SK-N-SH treated with all-trans-retinoic acid at 6 μM for 48 hours (cell line): ENCODE measurements at regions not wholly inside any gene's neighbourhood (a gene's known extent, or its start where the extent isn't known, plus 50 kb on each side); places are given as distances from the start of the nearest gene placed in this dataset.

Source experiments
- ATAC-seq: fragments of 200-7000 bp; cut with Tn5 transposase; 3 replicates; pipeline ENCODE4 v1.9.1; 2020; ENCODE audit warnings: mild to moderate bottlenecking, moderate library complexity
- ARNTL ChIP-seq: fragments of 450-650 bp; formaldehyde crosslinking; IDR thresholded peaks from 2 replicates; pipeline ENCODE4 v1.5.0; 2020; ENCODE audit warnings: low read depth, mild to moderate bottlenecking, moderate library complexity, borderline replicate concordance
- BACH2 ChIP-seq: fragments of 250-450 bp; sonication (Bioruptor Pico); IDR thresholded peaks from 2 replicates; pipeline ENCODE4 v1.9.0; 2021; ENCODE audit warnings: mild to moderate bottlenecking, borderline replicate concordance
- CSDC2 ChIP-seq: fragments of 250-450 bp; sonication (Bioruptor Pico); IDR thresholded peaks from 2 replicates; pipeline ENCODE4 v1.5.0; 2020; ENCODE audit warnings: mild to moderate bottlenecking, moderate library complexity
- GLIS3 ChIP-seq: fragments of 250-450 bp; sonication (Bioruptor Pico); IDR thresholded peaks from 2 replicates; pipeline ENCODE4 v1.5.0; 2020; ENCODE audit warnings: mild to moderate bottlenecking, moderate library complexity
- ISL1 ChIP-seq: fragments of 250-450 bp; sonication (Bioruptor Pico); IDR thresholded peaks from 2 replicates; pipeline ENCODE4 v2.1.2; 2022; ENCODE audit warnings: mild to moderate bottlenecking, moderate library complexity
- OSR1 ChIP-seq: fragments of 250-450 bp; sonication (Bioruptor Pico); IDR thresholded peaks from 2 replicates; pipeline ENCODE4 v1.8.0; 2022; ENCODE audit warnings: moderate library complexity, mild to moderate bottlenecking, inconsistent platforms
- PATZ1 ChIP-seq: fragments of 250-450 bp; sonication (Bioruptor Pico); IDR thresholded peaks from 2 replicates; pipeline ENCODE4 v1.8.0; 2020; ENCODE audit warnings: mild to moderate bottlenecking, moderate library complexity, borderline replicate concordance
- PPARA ChIP-seq: fragments of 250-450 bp; sonication (Bioruptor Pico); IDR thresholded peaks from 2 replicates; pipeline ENCODE4 v1.5.0; 2020; ENCODE audit warnings: mild to moderate bottlenecking, borderline replicate concordance
- SNAI2 ChIP-seq: fragments of 250-450 bp; sonication (Bioruptor Pico); IDR thresholded peaks from 2 replicates; pipeline ENCODE4 v1.5.0; 2020; ENCODE audit warnings: mild to moderate bottlenecking, moderate library complexity
- TCF4 ChIP-seq: fragments of 250-450 bp; sonication (Bioruptor Pico); IDR thresholded peaks from 2 replicates; pipeline ENCODE4 v1.8.0; 2021; ENCODE audit warnings: mild to moderate bottlenecking, moderate library complexity, borderline replicate concordance
- TOX ChIP-seq: fragments of 250-450 bp; sonication (Bioruptor Pico); IDR thresholded peaks from 2 replicates; pipeline ENCODE4 v1.8.0; 2021; ENCODE audit warnings: mild to moderate bottlenecking, moderate library complexity, borderline replicate concordance
- ZC3H10 ChIP-seq: fragments of 250-450 bp; sonication (Bioruptor Pico); IDR thresholded peaks from 2 replicates; pipeline ENCODE4 v1.5.1; 2021; ENCODE audit warnings: mild to moderate bottlenecking, moderate library complexity
- ZFP3 ChIP-seq: fragments of 250-450 bp; sonication (Bioruptor Pico); IDR thresholded peaks from 2 replicates; pipeline ENCODE4 v1.5.0; 2020; ENCODE audit warnings: mild to moderate bottlenecking, moderate library complexity
- ZFP30 ChIP-seq: fragments of 450-650 bp; formaldehyde crosslinking; IDR thresholded peaks from 2 replicates; pipeline ENCODE4 v1.5.0; 2022; ENCODE audit warnings: mild to moderate bottlenecking, moderate library complexity
- ZNF70 ChIP-seq: fragments of 450-650 bp; formaldehyde crosslinking; IDR thresholded peaks from 2 replicates; pipeline ENCODE4 v1.5.0; 2020; ENCODE audit warnings: mild to moderate bottlenecking, moderate library complexity
- ZNF8 ChIP-seq: fragments of 450-650 bp; formaldehyde crosslinking; IDR thresholded peaks from 2 replicates; pipeline ENCODE4 v1.5.0; 2020; ENCODE audit warnings: mild to moderate bottlenecking, moderate library complexity
- TF ChIP-seq, protein P1 (sequence below): fragments of 250-450 bp; sonication (Bioruptor Pico); IDR thresholded peaks from 2 replicates; pipeline ENCODE4 v1.5.0; 2020; ENCODE audit warnings: mild to moderate bottlenecking, moderate library complexity
- TF ChIP-seq, protein P2 (sequence below): fragments of 250-450 bp; sonication (Bioruptor Pico); IDR thresholded peaks from 2 replicates; pipeline ENCODE4 v1.8.0; 2021; ENCODE audit warnings: low read depth, mild to moderate bottlenecking, moderate library complexity, borderline replicate concordance
- TF ChIP-seq, protein P3 (sequence below): fragments of 250-450 bp; sonication (Bioruptor Pico); IDR thresholded peaks from 2 replicates; pipeline ENCODE4 v1.5.1; 2020; ENCODE audit warnings: low read depth, mild to moderate bottlenecking, moderate library complexity
- TF ChIP-seq, protein P4 (sequence below): fragments of 250-450 bp; sonication (Bioruptor Pico); IDR thresholded peaks from 2 replicates; pipeline ENCODE4 v1.5.1; 2021; ENCODE audit warnings: mild to moderate bottlenecking, moderate library complexity

DNA sequence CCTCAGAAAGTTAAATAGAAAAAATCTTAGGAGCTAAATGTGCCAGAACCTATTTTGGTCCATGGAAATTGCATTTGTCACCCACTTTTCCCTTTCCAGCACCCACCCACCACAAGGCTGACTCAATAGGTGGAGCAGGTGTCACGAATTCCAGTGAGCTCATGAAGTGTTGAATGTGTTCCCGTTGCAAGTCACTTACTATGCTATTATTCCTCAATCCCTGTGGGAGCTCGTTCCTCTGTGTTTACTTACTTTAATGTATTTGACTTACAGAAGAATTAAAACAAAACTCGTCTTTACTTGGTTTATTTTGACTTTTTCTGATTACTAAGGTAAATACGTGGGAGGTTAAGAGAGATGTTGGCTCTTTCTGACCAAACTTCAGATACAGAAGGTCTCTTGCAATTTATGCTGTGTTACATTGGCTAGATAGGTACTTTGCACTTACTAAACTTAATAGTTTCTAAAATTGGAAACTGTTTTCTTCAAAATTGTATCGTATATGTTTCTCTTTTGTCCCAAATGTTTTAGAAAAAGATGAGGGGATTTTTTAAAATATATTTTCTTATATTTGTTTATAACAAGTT is 269.4 kb upstream of the NOVA1 start:
- no peak for ATAC-seq

DNA sequence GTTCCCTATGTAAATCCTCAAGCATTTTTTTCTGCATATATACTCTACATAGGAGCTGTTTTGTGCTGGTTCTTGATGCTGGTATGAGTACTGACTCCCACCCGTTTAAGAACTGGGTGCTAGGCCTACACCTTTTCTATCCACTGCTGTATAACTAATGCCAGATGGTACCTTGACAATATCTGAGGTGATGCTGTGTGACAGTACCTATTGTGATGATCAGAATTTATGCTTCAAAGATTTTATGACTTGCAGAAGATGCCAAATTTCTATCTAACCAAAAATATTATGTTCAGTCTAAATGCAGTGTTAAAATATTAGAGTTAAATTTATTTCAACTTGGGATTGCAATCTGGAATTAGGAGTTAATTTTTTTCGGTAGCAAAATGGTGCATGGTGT is 272.3 kb upstream of the NOVA1 start:
- no peak for ATAC-seq

More for the DNA sequence above, 269.4 kb upstream of the NOVA1 start:
- TF ChIP-seq CSDC2 (CRISPR knock-in tag) (no peak), ZC3H10 (no peak), GLIS3 (no peak), ISL1 (CRISPR knock-in tag) (no peak), ZFP30 (CRISPR knock-in tag) (no peak), SNAI2 (CRISPR knock-in tag) (no peak), PPARA (CRISPR knock-in tag) (no peak), ZFP3 (CRISPR knock-in tag) (no peak), BACH2 (CRISPR knock-in tag) (no peak), ARNTL (CRISPR knock-in tag) (no peak), ZNF70 (CRISPR knock-in tag) (no peak), TCF4 (CRISPR knock-in tag) (no peak)
- TF ChIP-seq, protein P1, sequence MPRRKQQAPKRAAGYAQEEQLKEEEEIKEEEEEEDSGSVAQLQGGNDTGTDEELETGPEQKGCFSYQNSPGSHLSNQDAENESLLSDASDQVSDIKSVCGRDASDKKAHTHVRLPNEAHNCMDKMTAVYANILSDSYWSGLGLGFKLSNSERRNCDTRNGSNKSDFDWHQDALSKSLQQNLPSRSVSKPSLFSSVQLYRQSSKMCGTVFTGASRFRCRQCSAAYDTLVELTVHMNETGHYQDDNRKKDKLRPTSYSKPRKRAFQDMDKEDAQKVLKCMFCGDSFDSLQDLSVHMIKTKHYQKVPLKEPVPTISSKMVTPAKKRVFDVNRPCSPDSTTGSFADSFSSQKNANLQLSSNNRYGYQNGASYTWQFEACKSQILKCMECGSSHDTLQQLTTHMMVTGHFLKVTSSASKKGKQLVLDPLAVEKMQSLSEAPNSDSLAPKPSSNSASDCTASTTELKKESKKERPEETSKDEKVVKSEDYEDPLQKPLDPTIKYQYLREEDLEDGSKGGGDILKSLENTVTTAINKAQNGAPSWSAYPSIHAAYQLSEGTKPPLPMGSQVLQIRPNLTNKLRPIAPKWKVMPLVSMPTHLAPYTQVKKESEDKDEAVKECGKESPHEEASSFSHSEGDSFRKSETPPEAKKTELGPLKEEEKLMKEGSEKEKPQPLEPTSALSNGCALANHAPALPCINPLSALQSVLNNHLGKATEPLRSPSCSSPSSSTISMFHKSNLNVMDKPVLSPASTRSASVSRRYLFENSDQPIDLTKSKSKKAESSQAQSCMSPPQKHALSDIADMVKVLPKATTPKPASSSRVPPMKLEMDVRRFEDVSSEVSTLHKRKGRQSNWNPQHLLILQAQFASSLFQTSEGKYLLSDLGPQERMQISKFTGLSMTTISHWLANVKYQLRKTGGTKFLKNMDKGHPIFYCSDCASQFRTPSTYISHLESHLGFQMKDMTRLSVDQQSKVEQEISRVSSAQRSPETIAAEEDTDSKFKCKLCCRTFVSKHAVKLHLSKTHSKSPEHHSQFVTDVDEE (CRISPR knock-in tag), result no peak
- TF ChIP-seq, protein P2, sequence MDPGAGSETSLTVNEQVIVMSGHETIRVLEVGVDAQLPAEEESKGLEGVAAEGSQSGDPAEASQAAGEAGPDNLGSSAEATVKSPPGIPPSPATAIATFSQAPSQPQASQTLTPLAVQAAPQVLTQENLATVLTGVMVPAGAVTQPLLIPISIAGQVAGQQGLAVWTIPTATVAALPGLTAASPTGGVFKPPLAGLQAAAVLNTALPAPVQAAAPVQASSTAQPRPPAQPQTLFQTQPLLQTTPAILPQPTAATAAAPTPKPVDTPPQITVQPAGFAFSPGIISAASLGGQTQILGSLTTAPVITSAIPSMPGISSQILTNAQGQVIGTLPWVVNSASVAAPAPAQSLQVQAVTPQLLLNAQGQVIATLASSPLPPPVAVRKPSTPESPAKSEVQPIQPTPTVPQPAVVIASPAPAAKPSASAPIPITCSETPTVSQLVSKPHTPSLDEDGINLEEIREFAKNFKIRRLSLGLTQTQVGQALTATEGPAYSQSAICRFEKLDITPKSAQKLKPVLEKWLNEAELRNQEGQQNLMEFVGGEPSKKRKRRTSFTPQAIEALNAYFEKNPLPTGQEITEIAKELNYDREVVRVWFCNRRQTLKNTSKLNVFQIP (CRISPR knock-in tag), result no peak
- TF ChIP-seq, protein P3, sequence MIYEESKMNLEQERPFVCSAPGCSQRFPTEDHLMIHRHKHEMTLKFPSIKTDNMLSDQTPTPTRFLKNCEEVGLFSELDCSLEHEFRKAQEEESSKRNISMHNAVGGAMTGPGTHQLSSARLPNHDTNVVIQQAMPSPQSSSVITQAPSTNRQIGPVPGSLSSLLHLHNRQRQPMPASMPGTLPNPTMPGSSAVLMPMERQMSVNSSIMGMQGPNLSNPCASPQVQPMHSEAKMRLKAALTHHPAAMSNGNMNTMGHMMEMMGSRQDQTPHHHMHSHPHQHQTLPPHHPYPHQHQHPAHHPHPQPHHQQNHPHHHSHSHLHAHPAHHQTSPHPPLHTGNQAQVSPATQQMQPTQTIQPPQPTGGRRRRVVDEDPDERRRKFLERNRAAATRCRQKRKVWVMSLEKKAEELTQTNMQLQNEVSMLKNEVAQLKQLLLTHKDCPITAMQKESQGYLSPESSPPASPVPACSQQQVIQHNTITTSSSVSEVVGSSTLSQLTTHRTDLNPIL (CRISPR knock-in tag), result no peak

GRCh38 chr14:26870722-26871617 is 273.1 kb upstream of the NOVA1 start:
- TF ChIP-seq, protein P3 (CRISPR knock-in tag), result no peak
- TF ChIP-seq GLIS3 (no peak), PATZ1 (CRISPR knock-in tag) (no peak), BACH2 (CRISPR knock-in tag) (no peak), TOX (CRISPR knock-in tag) (no peak), PPARA (CRISPR knock-in tag) (no peak), SNAI2 (CRISPR knock-in tag) (no peak), ZNF70 (CRISPR knock-in tag) (no peak), ZFP30 (CRISPR knock-in tag) (no peak), ZFP3 (CRISPR knock-in tag) (no peak)
- no peak for ATAC-seq

More for the DNA sequence above, 272.3 kb upstream of the NOVA1 start:
- TF ChIP-seq ZNF8 (CRISPR knock-in tag) (no peak), ZFP30 (CRISPR knock-in tag) (no peak), CSDC2 (CRISPR knock-in tag) (no peak), GLIS3 (no peak), ISL1 (CRISPR knock-in tag) (no peak), OSR1 (CRISPR knock-in tag) (no peak), ZNF70 (CRISPR knock-in tag) (no peak), TCF4 (CRISPR knock-in tag) (no peak), ZFP3 (CRISPR knock-in tag) (no peak)
- TF ChIP-seq, protein P4, sequence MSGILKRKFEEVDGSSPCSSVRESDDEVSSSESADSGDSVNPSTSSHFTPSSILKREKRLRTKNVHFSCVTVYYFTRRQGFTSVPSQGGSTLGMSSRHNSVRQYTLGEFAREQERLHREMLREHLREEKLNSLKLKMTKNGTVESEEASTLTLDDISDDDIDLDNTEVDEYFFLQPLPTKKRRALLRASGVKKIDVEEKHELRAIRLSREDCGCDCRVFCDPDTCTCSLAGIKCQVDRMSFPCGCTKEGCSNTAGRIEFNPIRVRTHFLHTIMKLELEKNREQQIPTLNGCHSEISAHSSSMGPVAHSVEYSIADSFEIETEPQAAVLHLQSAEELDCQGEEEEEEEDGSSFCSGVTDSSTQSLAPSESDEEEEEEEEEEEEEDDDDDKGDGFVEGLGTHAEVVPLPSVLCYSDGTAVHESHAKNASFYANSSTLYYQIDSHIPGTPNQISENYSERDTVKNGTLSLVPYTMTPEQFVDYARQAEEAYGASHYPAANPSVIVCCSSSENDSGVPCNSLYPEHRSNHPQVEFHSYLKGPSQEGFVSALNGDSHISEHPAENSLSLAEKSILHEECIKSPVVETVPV (CRISPR knock-in tag), result no peak
- TF ChIP-seq, protein P3 (CRISPR knock-in tag), result no peak
